KBM-7 (cell line): ENCODE measurements at regions not wholly inside any gene's neighbourhood (a gene's known extent, or its start where the extent isn't known, plus 50 kb on each side); places are given as distances from the start of the nearest gene placed in this dataset.

ENCODE experiments used
- DNase-seq: peaks from one replicate; pipeline ENCODE4 v3.0.0-alpha.2; 2015
- in situ Hi-C: fragments of 300-500 bp; cut with MboI; formaldehyde crosslinking; loops from 2 replicates; pipeline ENCODE4 v1.14.3; 2020; ENCODE audit warnings: low sequenced_read_pairs, low pct_unique_long_range_greater_than_20kb, mixed read lengths

- no peak for DNase-seq
- in situ Hi-C loops = no loop called here
Observed at GRCh38 chr6:105669232-105669631, 266.4 kb upstream of the PREP start.

- in situ Hi-C loops = no loop called here
Observed at GRCh38 chr6:105667056-105667455, 264.2 kb upstream of the PREP start.

GRCh38 chr6:105664931-105665330 is 262.0 kb upstream of the PREP start:
- in situ Hi-C loops = no loop called here
- no peak for DNase-seq

More at GRCh38 chr6:105667056-105667455, 264.2 kb upstream of the PREP start:
- no peak for DNase-seq

GRCh38 chr6:105651969-105652368 is 249.1 kb upstream of the PREP start:
- DNase-seq = no peak
- in situ Hi-C loops = no loop called here

GRCh38 chr6:105650347-105650746 is 247.5 kb upstream of the PREP start:
- in situ Hi-C loops = no loop called here
- DNase-seq = no peak

GRCh38 chr6:105649192-105649591 is 246.3 kb upstream of the PREP start:
- in situ Hi-C loops = no loop called here
- DNase-seq = no peak

- no peak for DNase-seq
- in situ Hi-C loops = no loop called here
Observed at GRCh38 chr6:105648276-105648675, 245.4 kb upstream of the PREP start.

GRCh38 chr6:105646391-105646867 is 243.5 kb upstream of the PREP start:
- DNase-seq = no peak
- in situ Hi-C loops = no loop called here

- in situ Hi-C loops = no loop called here
- DNase-seq = no peak
Observed at GRCh38 chr6:105645958-105646357, 243.1 kb upstream of the PREP start.

- in situ Hi-C loops = no loop called here
- DNase-seq = no peak
Observed at GRCh38 chr6:105645156-105645555, 242.3 kb upstream of the PREP start.

- in situ Hi-C loops = no loop called here
- DNase-seq = no peak
Observed at GRCh38 chr6:105644691-105645090, 241.8 kb upstream of the PREP start.

- DNase-seq = no peak
- in situ Hi-C loops = no loop called here
Observed at GRCh38 chr6:105644073-105644489, 241.2 kb upstream of the PREP start.

GRCh38 chr6:105642708-105643107 is 239.8 kb upstream of the PREP start:
- DNase-seq = no peak
- in situ Hi-C loops = no loop called here

GRCh38 chr6:105641504-105641903 is 238.6 kb upstream of the PREP start:
- DNase-seq = no peak
- in situ Hi-C loops = no loop called here

- DNase-seq = no peak
- in situ Hi-C loops = no loop called here
Observed at GRCh38 chr6:105639124-105639523, 236.2 kb upstream of the PREP start.

- DNase-seq = no peak
- in situ Hi-C loops = no loop called here
Observed at GRCh38 chr6:105633814-105634213, 230.9 kb upstream of the PREP start.

GRCh38 chr6:105628156-105628860 is 225.4 kb upstream of the PREP start:
- no peak for DNase-seq
- in situ Hi-C loops = no loop called here

GRCh38 chr6:105626295-105627158 is 223.6 kb upstream of the PREP start:
- no peak for DNase-seq
- in situ Hi-C loops = no loop called here

GRCh38 chr6:105624021-105624420 is 221.1 kb upstream of the PREP start:
- no peak for DNase-seq
- in situ Hi-C loops = no loop called here

GRCh38 chr6:105622226-105622625 is 219.3 kb upstream of the PREP start:
- no peak for DNase-seq
- in situ Hi-C loops = no loop called here
